Epithelial cell of prostate (primary cell): ENCODE measurements at regions not wholly inside any gene's neighbourhood (a gene's known extent, or its start where the extent isn't known, plus 50 kb on each side); places are given as distances from the start of the nearest gene placed in this dataset.
"Not testable (repeated sequence)": the region's sequence is repeated elsewhere in the genome, so short reads cannot be mapped to it uniquely, and the experiment has no call there.

Experiments used
- DNase-seq: peaks from one replicate; pipeline ENCODE4 v3.0.0-alpha.2; 2011; ENCODE audit warnings: low read depth, low spot score
- H3K27ac ChIP-seq: fragments of 450-650 bp; 2 replicates; pipeline ENCODE4 v1.5.1; 2017; ENCODE audit warnings: mild to moderate bottlenecking

DNA sequence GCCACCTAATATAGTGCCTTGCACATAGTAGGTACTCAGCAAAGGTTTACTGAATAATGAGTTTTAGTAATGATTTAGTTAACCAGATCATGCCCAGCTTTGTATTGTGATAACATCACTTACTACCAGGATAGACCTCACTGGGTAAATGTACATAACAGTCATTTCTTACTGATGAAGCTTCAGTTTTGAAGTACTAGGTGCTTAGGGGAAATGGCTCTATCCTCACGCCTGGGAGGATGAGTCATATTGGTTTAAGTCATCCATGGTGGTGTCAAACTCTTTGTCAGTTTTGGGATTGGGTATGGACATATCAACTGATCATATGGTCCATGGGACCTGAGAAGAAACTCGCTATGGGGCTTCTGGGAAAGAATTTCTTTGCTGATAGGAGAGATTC is 90.6 kb upstream of the USP24 start:
- no peak overlapping the region for H3K27ac ChIP-seq
- DNase-seq: peak; percentile 31

DNA sequence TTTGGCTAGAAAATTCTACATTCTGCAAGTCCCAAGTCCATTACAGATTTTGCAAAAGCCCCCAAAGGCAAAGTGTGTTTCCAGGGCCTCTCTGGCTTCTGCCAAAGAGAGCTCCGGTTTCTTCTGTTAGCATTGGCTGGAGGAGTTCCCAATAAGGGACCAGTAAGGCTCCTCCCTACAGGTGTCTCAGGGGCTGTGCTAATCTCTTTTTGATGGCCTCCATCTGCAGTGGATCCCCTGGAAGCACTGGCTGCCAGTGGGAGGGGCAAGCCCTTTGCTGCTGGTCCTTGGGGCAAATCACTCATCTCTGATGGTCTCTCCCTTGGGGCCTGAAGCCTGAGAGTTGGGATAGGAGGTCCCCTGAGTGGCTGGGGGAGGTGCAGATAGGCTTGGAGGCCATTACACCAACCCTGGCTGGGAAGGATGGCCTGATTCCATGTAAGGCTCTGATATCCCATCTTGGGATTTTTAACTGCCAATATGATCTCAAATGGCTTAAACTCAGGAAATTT is 89.1 kb upstream of the USP24 start:
- H3K27ac ChIP-seq: no peak overlapping the region
- no peak for DNase-seq

DNA sequence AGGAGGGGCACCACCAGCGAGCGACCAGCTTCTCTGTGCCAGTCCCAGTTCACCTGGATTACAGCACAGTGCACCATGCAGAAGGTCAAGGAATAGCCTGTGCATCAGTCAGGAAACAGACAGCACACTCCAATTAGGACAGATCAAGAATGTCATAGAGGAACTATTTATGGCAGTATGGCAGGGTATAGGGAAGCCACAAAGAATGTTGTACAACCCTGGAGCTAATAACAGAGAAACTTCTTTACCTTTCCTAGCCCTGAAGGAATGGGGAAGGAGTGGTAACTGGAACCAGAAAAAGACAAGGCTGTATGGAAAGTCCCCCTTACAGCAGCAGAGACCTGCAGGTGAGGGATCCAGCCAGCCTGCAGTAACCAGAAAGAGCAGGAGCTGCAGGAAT is 87.8 kb upstream of the USP24 start:
- DNase-seq: no peak
- H3K27ac ChIP-seq: no peak overlapping the region

GRCh38 chr1:55301912-55302311 is 86.7 kb upstream of the USP24 start:
- DNase-seq: no peak
- no peak overlapping the region for H3K27ac ChIP-seq

DNA sequence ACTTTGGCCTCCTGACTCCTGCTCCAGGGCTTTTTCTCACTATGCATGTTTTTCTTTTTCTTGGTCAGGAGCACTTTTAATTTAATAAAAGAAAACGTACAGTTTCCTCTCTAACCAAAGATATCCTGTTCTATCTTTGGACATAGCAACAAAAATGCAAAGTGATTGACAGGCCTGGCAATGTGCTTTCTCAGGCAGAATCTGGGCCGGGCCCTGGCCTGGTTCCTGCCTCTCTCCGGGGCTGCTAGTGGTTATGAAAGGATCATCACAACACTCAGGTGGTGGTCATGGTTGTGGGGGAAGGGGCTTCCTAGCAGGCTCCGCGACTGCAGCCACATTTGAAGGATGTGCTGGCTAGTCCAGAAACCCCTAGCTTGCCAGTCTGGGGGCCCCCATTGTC is 85.8 kb upstream of the USP24 start:
- DNase-seq: no peak
- H3K27ac ChIP-seq: no peak overlapping the region

DNA sequence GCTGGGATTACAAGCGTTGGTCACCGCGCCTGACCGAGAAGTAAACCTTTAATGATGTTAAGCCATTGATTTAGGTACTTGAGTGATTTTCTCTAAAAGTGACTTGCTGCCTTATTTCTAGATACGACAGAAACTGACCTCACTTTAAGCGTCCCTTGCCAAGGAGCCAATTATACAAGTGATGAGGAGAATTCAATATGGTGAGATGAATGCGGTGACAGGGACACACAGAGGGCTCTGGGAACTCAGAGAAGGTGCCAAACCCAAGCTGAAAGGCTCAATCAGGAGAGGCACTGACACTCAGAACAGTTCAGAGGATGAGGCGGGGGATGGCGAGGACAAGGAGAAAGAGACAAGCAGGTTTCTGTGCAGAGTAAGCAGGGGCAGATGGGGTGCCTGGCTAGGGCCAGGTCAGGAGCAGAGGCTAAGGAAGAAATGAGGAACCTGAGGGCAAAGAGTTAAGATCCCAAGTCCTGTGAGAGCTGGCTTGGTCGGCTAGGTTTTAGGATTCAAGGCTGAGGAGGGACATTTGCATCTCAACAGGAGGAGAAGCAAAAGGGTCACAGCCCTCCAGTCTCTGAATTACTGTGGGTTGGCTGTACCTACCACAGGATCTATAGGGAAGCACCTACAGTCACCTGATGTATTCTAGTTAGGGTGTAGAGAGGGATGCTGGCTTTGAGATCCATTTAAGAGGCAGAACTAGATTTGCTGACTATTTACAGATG is 83.2 kb upstream of the USP24 start:
- no peak for DNase-seq
- H3K27ac ChIP-seq: no peak overlapping the region

DNA sequence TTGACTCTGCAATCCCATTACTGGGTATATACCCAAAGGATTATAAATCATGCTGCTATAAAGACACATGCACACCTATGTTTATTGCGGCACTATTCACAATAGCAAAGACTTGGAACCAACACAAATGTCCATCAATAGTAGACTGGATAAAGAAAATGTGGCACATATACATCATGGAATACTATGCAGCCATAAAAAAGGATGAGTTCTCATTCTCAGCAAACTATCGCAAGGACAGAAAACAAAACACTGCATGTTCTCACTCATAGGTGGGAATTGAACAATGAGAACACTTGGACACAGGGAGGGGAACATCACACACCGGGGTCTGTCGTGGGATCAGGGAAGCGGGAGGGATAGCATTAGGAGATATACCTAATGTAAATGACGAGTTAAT is 81.1 kb upstream of the USP24 start:
- DNase-seq, H3K27ac ChIP-seq: not testable (repeated sequence)

DNA sequence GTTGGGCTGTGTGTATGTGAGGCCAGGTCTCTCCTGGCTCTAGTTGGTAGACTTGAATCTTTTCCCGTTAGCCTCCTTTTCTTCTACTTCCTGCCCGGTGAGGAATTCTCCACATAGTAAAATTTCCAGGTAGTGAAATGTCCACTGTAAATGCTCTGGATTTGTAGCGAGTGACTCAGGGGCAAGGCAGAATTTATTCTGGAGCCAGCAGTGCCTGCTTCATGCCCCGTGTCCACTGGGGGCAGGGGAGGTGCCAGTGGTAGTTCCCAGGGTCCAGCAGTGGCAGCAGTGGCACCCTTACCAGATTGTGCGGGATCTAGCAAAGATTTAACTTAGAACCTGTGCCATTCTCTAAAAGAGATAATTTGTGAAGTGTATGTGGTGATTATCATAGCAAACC is 74.5 kb upstream of the USP24 start:
- DNase-seq: no peak
- no peak overlapping the region for H3K27ac ChIP-seq

GRCh38 chr1:55289042-55289441 is 73.9 kb upstream of the USP24 start:
- no peak overlapping the region for H3K27ac ChIP-seq
- no peak for DNase-seq

DNA sequence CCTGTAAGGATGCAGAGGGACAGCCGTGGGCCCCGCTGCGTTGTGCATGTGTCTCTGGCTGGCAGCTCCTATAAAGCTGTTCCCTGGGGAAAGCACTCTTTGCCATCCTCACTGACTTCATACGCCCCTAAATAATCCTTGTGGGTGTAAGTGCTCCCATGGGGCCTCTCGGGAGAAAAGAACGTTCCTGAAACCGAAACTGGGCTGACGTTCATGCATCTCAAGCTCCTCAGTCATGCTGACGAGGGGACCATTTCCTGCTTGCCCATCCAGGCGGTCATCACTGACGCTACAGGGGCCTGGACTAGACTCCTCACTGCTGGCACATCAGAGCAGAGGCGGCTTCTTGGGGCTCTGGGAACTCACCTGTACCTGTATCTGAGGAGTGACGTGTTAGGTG is 73.1 kb upstream of the USP24 start:
- no peak for DNase-seq
- H3K27ac ChIP-seq: no peak overlapping the region

- no peak overlapping the region for H3K27ac ChIP-seq
- DNase-seq: no peak
These were observed 72.6 kb upstream of the USP24 start for GRCh38 chr1:55287723-55288122.

GRCh38 chr1:55286856-55287602 is 71.9 kb upstream of the USP24 start:
- no peak for DNase-seq
- no peak overlapping the region for H3K27ac ChIP-seq

- H3K27ac ChIP-seq: no peak overlapping the region
- peak; percentile 82 for DNase-seq
These were observed 70.7 kb upstream of the USP24 start for GRCh38 chr1:55285834-55286233.

GRCh38 chr1:55284856-55285255 is 69.7 kb upstream of the USP24 start:
- no peak for DNase-seq

GRCh38 chr1:55282058-55282457 is 66.9 kb upstream of the USP24 start:
- H3K27ac ChIP-seq: no peak overlapping the region
- DNase-seq: no peak

More at GRCh38 chr1:55284856-55285255, 69.7 kb upstream of the USP24 start:
- no peak overlapping the region for H3K27ac ChIP-seq

- no peak overlapping the region for H3K27ac ChIP-seq
- DNase-seq: no peak
These were observed 65.6 kb upstream of the USP24 start for GRCh38 chr1:55280731-55281130.

GRCh38 chr1:55279627-55280026 is 64.5 kb upstream of the USP24 start:
- DNase-seq: no peak
- H3K27ac ChIP-seq: no peak overlapping the region

DNA sequence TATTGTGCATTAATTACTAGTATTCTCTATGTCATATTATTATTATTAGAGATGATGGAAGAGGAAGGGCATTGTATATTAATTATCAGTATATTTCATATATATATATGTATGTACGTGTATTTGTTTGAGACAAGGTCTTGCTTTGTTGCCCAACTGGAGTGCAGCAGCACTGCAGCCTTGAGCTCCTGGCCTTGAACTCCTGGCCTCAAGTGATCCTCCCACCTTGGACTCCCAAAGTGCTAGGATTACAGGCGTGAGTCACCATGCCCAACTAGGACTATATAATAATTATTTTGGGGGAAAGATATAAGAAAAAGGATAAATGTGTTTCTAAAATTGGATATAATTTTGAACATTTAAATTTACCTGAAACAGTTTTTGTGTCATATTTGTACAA is 63.2 kb upstream of the USP24 start:
- no peak overlapping the region for H3K27ac ChIP-seq
- no peak for DNase-seq

DNA sequence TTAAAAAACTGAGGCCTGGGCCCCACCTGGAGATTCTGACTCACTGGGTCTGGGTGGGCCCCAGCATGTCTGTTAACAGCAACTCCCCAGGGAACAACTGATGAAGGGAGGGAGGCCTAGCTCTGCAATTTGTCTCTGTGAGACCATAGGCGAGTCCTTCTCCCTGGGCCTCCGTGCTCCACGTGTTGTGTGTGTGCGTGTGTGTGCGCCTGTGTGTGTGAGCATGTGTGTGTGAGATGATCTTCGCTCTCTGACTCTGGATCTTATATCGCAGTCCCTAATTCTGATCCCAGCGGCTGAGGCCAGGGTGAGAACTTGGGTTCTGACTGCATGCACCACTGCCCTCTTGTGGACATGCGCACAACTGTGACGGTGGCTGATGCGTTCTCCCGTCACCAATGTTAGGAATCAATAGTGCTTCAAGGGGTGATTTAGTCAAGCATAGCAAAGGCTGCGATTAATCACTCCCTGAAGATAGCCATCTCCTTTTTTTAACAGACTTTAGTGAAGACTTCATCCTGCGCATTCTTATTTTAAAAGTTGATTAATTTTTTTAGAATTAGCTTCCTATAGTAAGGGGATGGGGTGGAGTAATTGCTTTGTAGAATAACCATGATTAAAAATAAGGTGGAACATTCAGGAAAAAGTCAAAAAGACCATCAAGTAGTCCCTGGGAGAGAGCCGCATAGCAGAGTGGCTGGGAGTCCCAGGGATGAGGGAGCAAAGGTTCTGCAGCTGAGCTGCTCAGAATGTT is 62.4 kb upstream of the USP24 start:
- DNase-seq: no peak
- H3K27ac ChIP-seq: no peak overlapping the region

DNA sequence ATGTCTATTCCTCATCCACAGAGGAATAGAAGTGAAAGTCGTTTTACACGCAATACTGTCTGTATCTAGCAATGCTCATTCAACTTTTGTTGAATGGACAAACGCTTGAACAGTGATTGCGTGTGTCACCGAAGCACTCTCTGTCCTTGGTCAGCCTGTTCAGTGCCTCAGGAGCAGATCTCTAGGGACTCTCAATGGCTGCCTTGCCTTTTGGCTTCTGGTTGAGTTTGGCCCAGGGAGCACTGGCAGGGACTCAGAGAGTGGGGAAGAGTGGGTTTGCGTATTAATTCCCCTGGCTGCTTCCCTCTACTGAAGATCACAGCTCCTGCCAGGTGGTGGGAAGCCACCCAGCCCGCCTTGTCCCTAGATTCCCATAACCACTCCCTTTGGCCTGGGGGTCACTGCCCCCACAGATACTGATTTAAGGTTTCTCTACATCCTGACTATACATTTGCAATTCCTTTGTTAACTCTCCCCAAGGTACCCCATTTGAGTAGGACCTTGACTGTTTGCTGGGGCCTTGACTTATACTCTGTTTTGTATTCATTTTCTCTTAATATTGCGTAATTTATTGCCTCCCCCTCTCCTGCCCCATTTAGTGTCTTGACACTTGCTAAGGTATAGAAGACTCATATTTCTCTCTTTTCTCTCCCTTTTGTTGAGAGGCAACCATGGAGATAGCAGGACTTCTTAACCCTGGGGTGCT is 61.7 kb upstream of the USP24 start:
- H3K27ac ChIP-seq: no peak overlapping the region
- no peak for DNase-seq
